GM20431 (cell line): ENCODE measurements at regions not wholly inside any gene's neighbourhood (a gene's known extent, or its start where the extent isn't known, plus 50 kb on each side); places are given as distances from the start of the nearest gene placed in this dataset.

Experiments
- in situ Hi-C: fragments of 300-500 bp; cut with MseI, MboI; formaldehyde crosslinking; loops from one replicate; pipeline ENCODE4 v1.15.0; 2020; ENCODE audit warnings: low sequenced_read_pairs; ENCODE audit not compliant: unreplicated experiment

- in situ Hi-C loops = no loop called here
These were observed 812.8 kb downstream of the TBC1D22A start for GRCh38 chr22:47575291-47575690.

GRCh38 chr22:47574556-47574955, 812.1 kb downstream of the TBC1D22A start:
- in situ Hi-C loops = no loop called here

- in situ Hi-C loops = no loop called here
These were observed 810.7 kb downstream of the TBC1D22A start for GRCh38 chr22:47573141-47573540.

- in situ Hi-C loops = no loop called here
These were observed 810.0 kb downstream of the TBC1D22A start for GRCh38 chr22:47572443-47572842.

- in situ Hi-C loops = no loop called here
These were observed 809.2 kb downstream of the TBC1D22A start for GRCh38 chr22:47571616-47572015.

- in situ Hi-C loops = no loop called here
These were observed 808.4 kb downstream of the TBC1D22A start for GRCh38 chr22:47570851-47571250.

- in situ Hi-C loops = no loop called here
These were observed 807.8 kb downstream of the TBC1D22A start for GRCh38 chr22:47570300-47570685.

- in situ Hi-C loops = no loop called here
These were observed 807.2 kb downstream of the TBC1D22A start for GRCh38 chr22:47569389-47570299.

GRCh38 chr22:47568700-47569099, 806.2 kb downstream of the TBC1D22A start:
- in situ Hi-C loops = no loop called here

- in situ Hi-C loops = no loop called here
These were observed 805.0 kb downstream of the TBC1D22A start for GRCh38 chr22:47567126-47568090.

- in situ Hi-C loops = no loop called here
These were observed 804.0 kb downstream of the TBC1D22A start for GRCh38 chr22:47566491-47566890.

GRCh38 chr22:47565607-47566006, 803.2 kb downstream of the TBC1D22A start:
- in situ Hi-C loops = no loop called here

- in situ Hi-C loops = no loop called here
These were observed 802.4 kb downstream of the TBC1D22A start for GRCh38 chr22:47564651-47565434.

- in situ Hi-C loops = no loop called here
These were observed 801.7 kb downstream of the TBC1D22A start for GRCh38 chr22:47564158-47564450.

- in situ Hi-C loops = no loop called here
These were observed 801.1 kb downstream of the TBC1D22A start for GRCh38 chr22:47563406-47564157.

GRCh38 chr22:47561766-47562165, 799.3 kb downstream of the TBC1D22A start:
- in situ Hi-C loops = no loop called here

- in situ Hi-C loops = no loop called here
These were observed 798.7 kb downstream of the TBC1D22A start for GRCh38 chr22:47561115-47561675.

- in situ Hi-C loops = no loop called here
These were observed 796.6 kb downstream of the TBC1D22A start for GRCh38 chr22:47558828-47559700.
